ENCODE measurements at regions not wholly inside any gene's neighbourhood (a gene's known extent, or its start where the extent isn't known, plus 50 kb on each side); places are given as distances from the start of the nearest gene placed in this dataset.
"Not testable (repeated sequence)": the region's sequence is repeated elsewhere in the genome, so short reads cannot be mapped to it uniquely, and the experiment has no call there.

DNA sequence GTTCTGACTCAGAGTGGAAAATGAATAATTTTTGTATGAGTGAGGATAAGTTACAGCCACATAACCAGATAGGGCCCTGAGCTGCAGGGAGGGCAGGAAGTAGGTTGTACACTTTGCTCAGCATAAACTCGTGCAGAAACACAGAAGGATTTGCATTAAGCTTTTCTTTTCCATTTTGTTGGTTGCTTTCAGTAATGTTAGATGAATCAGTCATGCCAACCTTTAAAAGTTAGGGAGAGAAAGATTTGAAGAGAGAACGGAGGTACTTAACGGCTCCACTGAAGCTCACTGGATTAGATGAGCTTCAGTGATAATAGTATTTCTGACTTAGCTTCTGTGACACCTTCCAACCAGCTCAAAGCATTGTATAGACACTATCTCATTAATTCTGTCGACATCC is 348.1 kb downstream of the GATA3 start:
- Histone ChIP-seq H3K9me3 (ENCODE audit: control insufficient read depth in 2 of 2, low read length in 2 of 2) (no peaks in the 10 kb centered on the region), H3K27ac (ENCODE audit: low read length) (no peak overlapping the region), H3K36me3 (ENCODE audit: control insufficient read depth in 2 of 2, insufficient read depth in 2 of 2, low read length in 2 of 2) (no peaks in the 10 kb centered on the region), H3K4me1 (ENCODE audit: control insufficient read depth, insufficient read depth, low read length) (no peaks in the 10 kb centered on the region), H3K4me3 (ENCODE audit: low read length in 2 of 2) (no peak overlapping the region), H3K9ac (ENCODE audit: low read length in 2 of 2) (no peak overlapping the region), H3K27me3 (ENCODE audit: control insufficient read depth in 1 of 2, insufficient read depth in 2 of 2, low read length in 2 of 2) (no peaks in the 10 kb centered on the region)

DNA sequence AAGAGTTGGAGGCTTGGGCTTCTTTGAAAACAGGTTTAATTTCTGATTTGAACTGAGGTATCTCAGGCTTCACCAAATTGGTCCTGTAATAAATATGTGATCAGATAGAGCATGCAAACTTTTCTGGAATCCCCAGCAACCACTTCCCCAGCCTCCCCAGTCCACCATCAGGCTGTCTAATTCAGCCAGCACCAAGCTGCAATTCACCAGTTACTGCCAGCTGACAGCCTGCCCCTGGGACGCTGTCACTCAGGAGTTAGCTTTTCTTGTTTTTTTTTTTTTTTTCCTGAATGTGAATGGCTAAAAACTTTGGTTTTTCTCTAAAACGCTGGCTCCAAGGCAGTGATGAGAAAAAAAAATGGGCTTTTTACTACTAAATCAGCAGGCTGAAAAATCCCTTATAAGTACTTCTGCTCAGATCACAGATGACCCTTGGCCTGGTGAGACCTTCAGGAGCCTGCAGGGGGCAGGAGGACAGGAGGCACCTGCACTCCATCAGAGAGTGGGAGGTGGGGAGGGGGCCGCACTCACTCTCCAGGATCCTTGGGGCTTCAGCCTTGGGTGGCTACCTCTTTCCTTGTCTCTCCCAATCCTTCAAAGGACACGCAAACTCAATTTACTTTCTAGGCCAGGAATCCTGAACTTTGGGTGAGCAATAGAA is 349.4 kb downstream of the GATA3 start:
- Histone ChIP-seq H3K36me3 (ENCODE audit: control insufficient read depth in 2 of 2, insufficient read depth in 2 of 2, low read length in 2 of 2) (no peaks in the 10 kb centered on the region), H3K27ac (ENCODE audit: low read length) (no peak overlapping the region)

DNA sequence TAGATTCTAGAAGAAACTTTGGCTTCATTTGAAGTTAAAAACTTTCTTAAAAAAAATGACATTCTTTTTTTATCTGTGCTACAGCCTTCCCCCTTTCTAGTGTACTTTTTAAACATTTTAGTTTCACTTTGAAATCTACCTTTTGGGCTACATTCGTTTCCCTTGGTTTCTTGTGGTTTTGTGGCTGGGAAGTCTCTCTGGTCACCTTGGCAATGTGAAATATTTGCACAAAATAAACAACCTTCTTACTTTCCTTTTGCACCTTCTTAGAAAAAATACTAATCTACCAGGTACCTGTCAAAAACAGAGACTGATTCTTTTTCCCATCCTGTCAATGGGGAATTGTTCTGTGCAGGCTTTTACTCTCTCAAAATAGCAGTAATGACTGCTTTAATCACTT is 350.2 kb downstream of the GATA3 start:
- Histone ChIP-seq H3K4me1 (ENCODE audit: control insufficient read depth, insufficient read depth, low read length) (no peaks in the 10 kb centered on the region), H3K4me3 (ENCODE audit: low read length in 2 of 2) (no peak overlapping the region), H3K9ac (ENCODE audit: low read length in 2 of 2) (no peak overlapping the region), H3K9me3 (ENCODE audit: control insufficient read depth in 2 of 2, low read length in 2 of 2) (no peaks in the 10 kb centered on the region), H3K27ac (ENCODE audit: low read length) (no peak overlapping the region), H3K36me3 (ENCODE audit: control insufficient read depth in 2 of 2, insufficient read depth in 2 of 2, low read length in 2 of 2) (no peaks in the 10 kb centered on the region), H3K27me3 (ENCODE audit: control insufficient read depth in 1 of 2, insufficient read depth in 2 of 2, low read length in 2 of 2) (no peaks in the 10 kb centered on the region)

More for the DNA sequence above, 349.4 kb downstream of the GATA3 start:
- Histone ChIP-seq H3K27me3 (ENCODE audit: control insufficient read depth in 1 of 2, insufficient read depth in 2 of 2, low read length in 2 of 2) (no peaks in the 10 kb centered on the region), H3K9ac (ENCODE audit: low read length in 2 of 2) (no peak overlapping the region), H3K9me3 (ENCODE audit: control insufficient read depth in 2 of 2, low read length in 2 of 2) (no peaks in the 10 kb centered on the region), H3K4me1 (ENCODE audit: control insufficient read depth, insufficient read depth, low read length) (no peaks in the 10 kb centered on the region), H3K4me3 (ENCODE audit: low read length in 2 of 2) (no peak overlapping the region)

DNA sequence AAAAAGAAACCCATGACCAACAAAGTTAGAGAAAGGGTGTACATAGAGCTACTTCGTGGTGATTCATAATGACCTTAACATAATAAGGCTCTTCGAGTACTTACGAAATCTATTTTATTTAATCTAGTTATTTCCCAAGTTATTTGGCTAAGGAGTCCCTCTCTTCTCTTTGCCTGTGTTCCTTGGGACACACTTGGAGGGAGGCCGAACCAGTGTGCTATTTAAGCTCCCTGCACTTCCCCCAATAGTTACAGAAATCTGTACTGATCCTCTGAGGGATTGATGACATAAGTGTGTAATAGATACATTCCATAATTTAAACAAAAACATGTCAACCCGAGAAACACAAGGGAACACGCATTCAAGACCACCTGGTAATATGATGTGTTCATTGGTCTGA is 351.1 kb downstream of the GATA3 start:
- H3K4me1 ChIP-seq (ENCODE audit: control insufficient read depth, insufficient read depth, low read length): no peaks in the 10 kb centered on the region
- H3K9ac ChIP-seq (ENCODE audit: low read length in 2 of 2): no peak overlapping the region
- H3K4me3 ChIP-seq (ENCODE audit: low read length in 2 of 2): no peak overlapping the region
- no peaks in the 10 kb centered on the region for H3K9me3 ChIP-seq (ENCODE audit: control insufficient read depth in 2 of 2, low read length in 2 of 2)
- no peaks in the 10 kb centered on the region for H3K36me3 ChIP-seq (ENCODE audit: control insufficient read depth in 2 of 2, insufficient read depth in 2 of 2, low read length in 2 of 2)
- H3K27me3 ChIP-seq (ENCODE audit: control insufficient read depth in 1 of 2, insufficient read depth in 2 of 2, low read length in 2 of 2): no peaks in the 10 kb centered on the region
- no peak overlapping the region for H3K27ac ChIP-seq (ENCODE audit: low read length)

DNA sequence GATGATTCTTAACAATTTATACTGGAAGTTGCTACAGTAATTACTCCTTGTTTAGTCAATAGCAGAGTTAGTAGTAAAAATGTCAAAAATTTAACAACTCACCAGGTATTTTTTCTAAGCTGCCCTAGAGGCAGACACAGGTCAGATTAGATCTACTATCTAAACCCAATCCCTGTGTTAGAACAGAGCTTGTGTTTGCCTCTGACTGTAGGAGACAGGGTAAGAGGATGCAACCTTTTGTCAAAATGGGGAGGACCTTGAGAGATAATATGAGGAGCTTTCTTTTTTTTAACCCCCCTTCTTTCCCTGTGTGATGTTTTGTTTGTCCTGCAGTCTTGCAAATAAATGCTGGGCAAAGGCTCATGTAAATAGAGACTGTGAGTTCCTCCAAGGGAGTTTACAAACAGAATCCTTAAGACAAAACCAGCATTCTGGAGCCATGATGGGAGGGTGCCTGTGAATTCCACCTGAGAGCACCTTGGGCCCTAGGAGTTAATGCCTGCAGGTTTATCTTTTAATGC is 353.1 kb downstream of the GATA3 start:
- Histone ChIP-seq H3K9ac (ENCODE audit: low read length in 2 of 2) (no peak overlapping the region), H3K36me3 (ENCODE audit: control insufficient read depth in 2 of 2, insufficient read depth in 2 of 2, low read length in 2 of 2) (no peaks in the 10 kb centered on the region), H3K4me3 (ENCODE audit: low read length in 2 of 2) (no peak overlapping the region), H3K27ac (ENCODE audit: low read length) (no peak overlapping the region), H3K9me3 (ENCODE audit: control insufficient read depth in 2 of 2, low read length in 2 of 2) (no peaks in the 10 kb centered on the region), H3K27me3 (ENCODE audit: control insufficient read depth in 1 of 2, insufficient read depth in 2 of 2, low read length in 2 of 2) (no peaks in the 10 kb centered on the region), H3K4me1 (ENCODE audit: control insufficient read depth, insufficient read depth, low read length) (no peaks in the 10 kb centered on the region)

DNA sequence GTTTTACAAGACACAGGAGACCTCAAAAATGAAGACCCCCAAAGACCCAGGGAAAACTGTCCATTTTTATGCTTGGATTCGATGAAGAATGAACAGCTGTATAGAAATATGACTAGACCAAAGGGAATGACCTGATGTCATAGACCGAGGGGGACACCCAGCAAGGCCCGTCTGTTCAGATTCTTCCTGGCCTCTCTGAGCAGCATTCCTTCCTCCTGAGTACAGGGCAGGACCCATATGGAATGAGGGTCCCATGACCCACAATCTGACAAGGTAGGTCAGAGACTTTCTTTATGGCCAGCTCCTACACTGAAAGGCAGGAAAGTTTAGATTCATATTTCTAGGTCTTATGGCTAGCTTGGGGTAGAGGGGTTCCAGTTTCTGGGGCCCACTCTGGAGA is 356.0 kb downstream of the GATA3 start:
- Histone ChIP-seq H3K4me3 (ENCODE audit: low read length in 2 of 2) (no peak overlapping the region), H3K9me3 (ENCODE audit: control insufficient read depth in 2 of 2, low read length in 2 of 2) (no peaks in the 10 kb centered on the region), H3K27me3 (ENCODE audit: control insufficient read depth in 1 of 2, insufficient read depth in 2 of 2, low read length in 2 of 2) (no peaks in the 10 kb centered on the region), H3K36me3 (ENCODE audit: control insufficient read depth in 2 of 2, insufficient read depth in 2 of 2, low read length in 2 of 2) (no peaks in the 10 kb centered on the region), H3K27ac (ENCODE audit: low read length) (no peak overlapping the region), H3K9ac (ENCODE audit: low read length in 2 of 2) (no peak overlapping the region), H3K4me1 (ENCODE audit: control insufficient read depth, insufficient read depth, low read length) (no peaks in the 10 kb centered on the region)

DNA sequence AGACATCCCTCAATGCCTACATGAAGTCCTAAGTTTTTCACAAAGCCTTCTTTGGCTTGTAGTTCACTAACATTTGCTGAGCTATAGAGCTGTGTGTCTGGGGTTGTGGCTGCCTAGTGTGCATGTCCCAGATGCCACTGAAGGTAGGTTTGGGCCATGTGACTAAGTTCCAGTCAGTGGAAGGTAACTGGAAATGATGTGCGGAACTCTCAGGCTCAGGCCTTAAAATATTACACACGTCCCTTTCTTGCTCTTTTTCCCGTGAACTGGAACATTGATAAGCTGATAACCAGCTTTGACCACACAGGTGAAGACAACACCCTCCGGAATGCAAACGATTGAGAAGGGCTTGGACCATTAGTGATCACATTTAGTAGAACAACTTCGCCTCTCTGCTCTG is 358.1 kb downstream of the GATA3 start:
- no peaks in the 10 kb centered on the region for H3K4me1 ChIP-seq (ENCODE audit: control insufficient read depth, insufficient read depth, low read length)
- H3K4me3 ChIP-seq (ENCODE audit: low read length in 2 of 2): no peak overlapping the region
- H3K9ac ChIP-seq (ENCODE audit: low read length in 2 of 2): no peak overlapping the region
- no peak overlapping the region for H3K27ac ChIP-seq (ENCODE audit: low read length)
- no peaks in the 10 kb centered on the region for H3K27me3 ChIP-seq (ENCODE audit: control insufficient read depth in 1 of 2, insufficient read depth in 2 of 2, low read length in 2 of 2)
- no peaks in the 10 kb centered on the region for H3K9me3 ChIP-seq (ENCODE audit: control insufficient read depth in 2 of 2, low read length in 2 of 2)
- H3K36me3 ChIP-seq (ENCODE audit: control insufficient read depth in 2 of 2, insufficient read depth in 2 of 2, low read length in 2 of 2): no peaks in the 10 kb centered on the region

DNA sequence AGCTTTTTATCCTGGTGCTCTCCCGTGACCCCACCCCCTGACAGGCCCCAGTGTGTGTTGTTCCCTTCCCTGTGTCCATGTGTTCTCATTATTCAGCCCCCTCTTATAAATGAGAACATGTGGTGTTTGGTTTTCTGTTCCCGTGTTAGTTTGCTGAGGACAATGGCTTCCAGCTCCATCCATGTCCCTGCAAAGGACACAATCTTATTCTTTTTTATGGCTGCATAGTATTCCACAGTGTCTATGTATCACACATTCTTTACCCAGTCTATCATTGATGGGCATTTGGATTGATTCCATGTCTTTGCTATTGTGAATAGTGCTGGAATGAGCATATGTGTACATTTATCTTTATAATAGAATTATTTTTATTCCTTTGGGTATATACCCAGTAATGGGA is 360.5 kb downstream of the GATA3 start:
- not testable (repeated sequence) for H3K4me3 ChIP-seq (ENCODE audit: low read length in 2 of 2); H3K27me3 ChIP-seq (ENCODE audit: control insufficient read depth in 1 of 2, insufficient read depth in 2 of 2, low read length in 2 of 2); H3K27ac ChIP-seq (ENCODE audit: low read length); H3K4me1 ChIP-seq (ENCODE audit: control insufficient read depth, insufficient read depth, low read length); H3K36me3 ChIP-seq (ENCODE audit: control insufficient read depth in 2 of 2, insufficient read depth in 2 of 2, low read length in 2 of 2); H3K9me3 ChIP-seq (ENCODE audit: control insufficient read depth in 2 of 2, low read length in 2 of 2); H3K9ac ChIP-seq (ENCODE audit: low read length in 2 of 2)

DNA sequence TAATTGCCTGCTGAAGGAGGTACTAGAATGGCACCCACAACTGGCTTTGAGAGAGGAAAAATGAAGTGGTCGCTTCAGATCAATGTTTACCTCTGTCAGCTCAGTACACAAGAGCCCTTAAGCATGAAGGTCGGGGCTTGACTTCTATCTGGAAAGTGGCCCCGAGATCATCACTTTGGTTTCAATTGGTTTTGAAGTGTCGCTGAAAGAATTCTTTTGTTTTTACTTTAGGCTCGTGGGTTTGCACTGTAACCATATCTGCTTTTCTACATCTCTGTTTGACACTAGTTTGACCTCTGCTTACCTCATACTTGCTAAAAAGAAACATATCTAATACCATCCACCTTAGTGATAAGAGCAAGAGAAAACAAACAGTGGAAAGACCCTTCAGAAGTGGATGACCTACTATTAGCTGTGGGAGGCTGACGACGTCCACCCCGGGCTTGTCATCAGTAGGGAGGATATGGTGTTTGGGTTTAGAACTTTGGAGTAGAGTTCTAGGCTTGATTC is 361.8 kb downstream of the GATA3 start:
- Histone ChIP-seq H3K9ac (ENCODE audit: low read length in 2 of 2) (no peak overlapping the region), H3K36me3 (ENCODE audit: control insufficient read depth in 2 of 2, insufficient read depth in 2 of 2, low read length in 2 of 2) (no peaks in the 10 kb centered on the region), H3K27me3 (ENCODE audit: control insufficient read depth in 1 of 2, insufficient read depth in 2 of 2, low read length in 2 of 2) (no peaks in the 10 kb centered on the region), H3K9me3 (ENCODE audit: control insufficient read depth in 2 of 2, low read length in 2 of 2) (no peaks in the 10 kb centered on the region), H3K4me1 (ENCODE audit: control insufficient read depth, insufficient read depth, low read length) (no peaks in the 10 kb centered on the region), H3K4me3 (ENCODE audit: low read length in 2 of 2) (no peak overlapping the region), H3K27ac (ENCODE audit: low read length) (no peak overlapping the region)

DNA sequence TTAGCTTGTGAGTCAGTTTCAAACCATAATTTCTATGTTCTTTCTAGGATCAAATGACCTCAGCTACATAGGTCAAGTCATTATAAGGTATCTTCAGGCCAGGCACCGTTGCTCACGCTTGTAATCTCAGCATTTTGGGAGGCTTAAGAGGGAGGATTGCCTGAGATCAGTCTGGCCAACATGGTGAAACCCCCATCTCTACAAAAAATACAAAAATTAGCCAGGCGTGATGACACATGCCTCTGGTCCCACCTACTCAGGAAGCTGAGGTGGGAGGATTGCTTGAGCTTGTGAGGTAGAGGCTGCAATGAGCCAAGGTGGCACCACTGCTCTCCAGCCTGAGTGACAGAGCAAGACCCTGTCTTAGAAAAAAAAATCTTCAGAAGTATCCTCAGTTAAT is 362.3 kb downstream of the GATA3 start:
- no peak overlapping the region for H3K4me3 ChIP-seq (ENCODE audit: low read length in 2 of 2)
- H3K9me3 ChIP-seq (ENCODE audit: control insufficient read depth in 2 of 2, low read length in 2 of 2): no peaks in the 10 kb centered on the region
- H3K36me3 ChIP-seq (ENCODE audit: control insufficient read depth in 2 of 2, insufficient read depth in 2 of 2, low read length in 2 of 2): no peaks in the 10 kb centered on the region
- H3K27ac ChIP-seq (ENCODE audit: low read length): no peak overlapping the region
- H3K27me3 ChIP-seq (ENCODE audit: control insufficient read depth in 1 of 2, insufficient read depth in 2 of 2, low read length in 2 of 2): no peaks in the 10 kb centered on the region
- H3K4me1 ChIP-seq (ENCODE audit: control insufficient read depth, insufficient read depth, low read length): no peaks in the 10 kb centered on the region
- H3K9ac ChIP-seq (ENCODE audit: low read length in 2 of 2): no peak overlapping the region

DNA sequence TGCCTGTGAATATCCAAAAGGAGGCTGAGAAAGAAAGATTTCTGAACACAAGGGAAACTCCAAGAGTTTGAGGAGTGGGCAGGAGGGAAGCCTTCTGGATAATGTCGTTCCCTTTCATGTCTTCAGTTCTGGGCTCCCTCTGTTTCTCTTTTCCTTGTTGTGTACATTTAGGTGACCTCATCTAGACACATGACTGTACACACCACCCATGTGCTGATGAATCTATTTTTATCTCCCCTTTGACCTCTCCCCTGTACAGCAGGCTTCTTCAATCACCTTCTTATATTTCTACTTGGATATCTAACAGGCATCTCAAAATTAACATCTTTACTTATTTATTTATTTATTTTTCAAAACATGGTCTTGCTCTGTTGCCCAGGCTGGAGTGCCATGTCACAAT is 363.1 kb downstream of the GATA3 start:
- H3K4me3 ChIP-seq (ENCODE audit: low read length in 2 of 2): no peak overlapping the region
- no peaks in the 10 kb centered on the region for H3K9me3 ChIP-seq (ENCODE audit: control insufficient read depth in 2 of 2, low read length in 2 of 2)
- H3K27me3 ChIP-seq (ENCODE audit: control insufficient read depth in 1 of 2, insufficient read depth in 2 of 2, low read length in 2 of 2): no peaks in the 10 kb centered on the region
- no peaks in the 10 kb centered on the region for H3K36me3 ChIP-seq (ENCODE audit: control insufficient read depth in 2 of 2, insufficient read depth in 2 of 2, low read length in 2 of 2)
- no peak overlapping the region for H3K27ac ChIP-seq (ENCODE audit: low read length)
- no peaks in the 10 kb centered on the region for H3K4me1 ChIP-seq (ENCODE audit: control insufficient read depth, insufficient read depth, low read length)
- H3K9ac ChIP-seq (ENCODE audit: low read length in 2 of 2): no peak overlapping the region
